ENCODE measurements at regions not wholly inside any gene's neighbourhood (a gene's known extent, or its start where the extent isn't known, plus 50 kb on each side); places are given as distances from the start of the nearest gene placed in this dataset.

- TF ChIP-seq REST (IDR thresholded peaks at IDR 0.05; ENCODE audit: borderline replicate concordance): peak; percentile 7; the same call in 1 of the 2 replicates
- no peak for TF ChIP-seq REST (CRISPR knock-in tag; IDR thresholded peaks at IDR 0.05; ENCODE audit: low read depth)
- no peak for TF ChIP-seq ZKSCAN8 (CRISPR knock-in tag; IDR thresholded peaks at IDR 0.05)
- TF ChIP-seq POLR2AphosphoS5 (IDR thresholded peaks at IDR 0.05; ENCODE audit: control insufficient read depth, insufficient read depth, low read depth, low read length): no peak
These were observed 103.0 kb upstream of the VEPH1 start for GRCh38 chr3:157606011-157606851.
